ENCODE measurements at regions not wholly inside any gene's neighbourhood (a gene's known extent, or its start where the extent isn't known, plus 50 kb on each side); places are given as distances from the start of the nearest gene placed in this dataset.

GRCh38 chr16:16937576-16937975 is 533.2 kb downstream of the XYLT1 start:
- no peaks in the 10 kb centered on the region for H3F3A ChIP-seq (ENCODE audit: control insufficient read depth, insufficient read depth)
- no peak for TF ChIP-seq EZH2phosphoT487 (IDR thresholded peaks at IDR 0.05; ENCODE audit: borderline replicate concordance, low read length)
- no peak for TF ChIP-seq CTCF (IDR thresholded peaks at IDR 0.05; ENCODE audit: low read depth, low read length, poor library complexity, severe bottlenecking)
- H3K4me1 ChIP-seq (ENCODE audit: control insufficient read depth, low read length) = no peaks in the 10 kb centered on the region
- H3K4me3 ChIP-seq (ENCODE audit: low read length) = no peak overlapping the region
- H4K20me1 ChIP-seq (ENCODE audit: control insufficient read depth, insufficient read depth, low read depth, low read length) = no peaks in the 10 kb centered on the region
- no peaks in the 10 kb centered on the region for H3K36me3 ChIP-seq (ENCODE audit: control insufficient read depth, low read length)
- H3K27me3 ChIP-seq (ENCODE audit: control insufficient read depth, low read length) = no peaks in the 10 kb centered on the region; the same call in 1 of the 2 replicates
- no peaks in the 10 kb centered on the region for H3K9me3 ChIP-seq (ENCODE audit: control insufficient read depth, insufficient read depth, low read length)
- no peak overlapping the region for H3K4me2 ChIP-seq (ENCODE audit: low read length)
- H3K9me2 ChIP-seq (replicated peaks; ENCODE audit: control insufficient read depth, low read length) = no peaks in the 10 kb centered on the region
- no peak overlapping the region for H3K27ac ChIP-seq (ENCODE audit: low read depth, low read length)
- no peaks in the 10 kb centered on the region for H3K79me2 ChIP-seq (ENCODE audit: control insufficient read depth, low read length)

- H3K79me2 ChIP-seq (ENCODE audit: control insufficient read depth, low read length) = no peaks in the 10 kb centered on the region
- no peaks in the 10 kb centered on the region for H3K36me3 ChIP-seq (ENCODE audit: control insufficient read depth, low read length)
- TF ChIP-seq CTCF (IDR thresholded peaks at IDR 0.05; ENCODE audit: low read depth, low read length, poor library complexity, severe bottlenecking) (no peak), EZH2phosphoT487 (IDR thresholded peaks at IDR 0.05; ENCODE audit: borderline replicate concordance, low read length) (no peak)
- H3K9me3 ChIP-seq (ENCODE audit: control insufficient read depth, insufficient read depth, low read length) = no peaks in the 10 kb centered on the region
- no peaks in the 10 kb centered on the region; the same call in 1 of the 2 replicates for H3K27me3 ChIP-seq (ENCODE audit: control insufficient read depth, low read length)
- H3F3A ChIP-seq (ENCODE audit: control insufficient read depth, insufficient read depth) = no peaks in the 10 kb centered on the region
- no peak overlapping the region for H3K4me2 ChIP-seq (ENCODE audit: low read length)
- no peak overlapping the region for H3K4me3 ChIP-seq (ENCODE audit: low read length)
- H4K20me1 ChIP-seq (ENCODE audit: control insufficient read depth, insufficient read depth, low read depth, low read length) = no peaks in the 10 kb centered on the region
- no peaks in the 10 kb centered on the region for H3K4me1 ChIP-seq (ENCODE audit: control insufficient read depth, low read length)
- no peak overlapping the region for H3K27ac ChIP-seq (ENCODE audit: low read depth, low read length)
- no peaks in the 10 kb centered on the region for H3K9me2 ChIP-seq (replicated peaks; ENCODE audit: control insufficient read depth, low read length)
Measured at GRCh38 chr16:16938009-16938408, 532.8 kb downstream of the XYLT1 start.

GRCh38 chr16:16938980-16939379 is 531.8 kb downstream of the XYLT1 start:
- Histone ChIP-seq H3K27ac (ENCODE audit: low read depth, low read length) (no peak overlapping the region), H3K4me2 (ENCODE audit: low read length) (no peak overlapping the region), H3K9me3 (ENCODE audit: control insufficient read depth, insufficient read depth, low read length) (no peaks in the 10 kb centered on the region), H3F3A (ENCODE audit: control insufficient read depth, insufficient read depth) (no peaks in the 10 kb centered on the region), H3K79me2 (ENCODE audit: control insufficient read depth, low read length) (no peaks in the 10 kb centered on the region), H4K20me1 (ENCODE audit: control insufficient read depth, insufficient read depth, low read depth, low read length) (no peaks in the 10 kb centered on the region), H3K4me3 (ENCODE audit: low read length) (no peak overlapping the region), H3K9me2 (replicated peaks; ENCODE audit: control insufficient read depth, low read length) (no peaks in the 10 kb centered on the region), H3K27me3 (ENCODE audit: control insufficient read depth, low read length) (peaks cover 3% of the 10 kb centered on the region; the same call in 1 of the 2 replicates), H3K36me3 (ENCODE audit: control insufficient read depth, low read length) (no peaks in the 10 kb centered on the region), H3K4me1 (ENCODE audit: control insufficient read depth, low read length) (no peaks in the 10 kb centered on the region)
- no peak for TF ChIP-seq EZH2phosphoT487 (IDR thresholded peaks at IDR 0.05; ENCODE audit: borderline replicate concordance, low read length)
- no peak for TF ChIP-seq CTCF (IDR thresholded peaks at IDR 0.05; ENCODE audit: low read depth, low read length, poor library complexity, severe bottlenecking)

Measured in DOHH2 (cell line).